CD4-positive, alpha-beta T cell (primary cell): ENCODE measurements at regions not wholly inside any gene's neighbourhood (a gene's known extent, or its start where the extent isn't known, plus 50 kb on each side); places are given as distances from the start of the nearest gene placed in this dataset.

Source experiments
- ATAC-seq: fragments of 200-7000 bp; cut with Tn5 transposase; one replicate; pipeline ENCODE4 v1.10.0; 2022; ENCODE audit warnings: mild to moderate bottlenecking; ENCODE audit not compliant: poor library complexity
- CTCF ChIA-PET: fragments of 350-600 bp; sonication (Branson Sonifier 250); formaldehyde crosslinking; loops from one replicate; lab custom pipeline; 2021; ENCODE audit warnings: antibody characterized with exemption, inconsistent platforms; lab: Charles Lee
- POLR2A ChIA-PET: fragments of 350-600 bp; sonication (Branson Sonifier 250); formaldehyde crosslinking; loops from one replicate; lab custom pipeline; 2021; ENCODE audit warnings: antibody characterized with exemption, inconsistent platforms; lab: Charles Lee
- DNase-seq, 14 experiments: peaks; one replicate each; pipeline ENCODE4 v3.0.0-alpha.2; 2013 to 2020; ENCODE audit warnings: mixed read lengths in 2 of 14
- H3K27ac ChIP-seq, 2 donors: one replicate each; pipeline versions ENCODE4 v1.5.1 to v1.7.0; 2013; ENCODE audit warnings: low read length in 2 of 2, low read depth in 1 of 2, mild to moderate bottlenecking in 1 of 2
- H3K27me3 ChIP-seq, 2 experiments: 1 replicate in 1 of 2; 2 replicates in 1 of 2; pipeline versions ENCODE4 v1.6.1 to v1.7.0; 2013; ENCODE audit warnings: low read length in 2 of 2, control low read depth in 1 of 2, mild to moderate bottlenecking in 1 of 2, moderate library complexity in 1 of 2; ENCODE audit not compliant: insufficient read depth in 2 of 2, control insufficient read depth in 1 of 2
- H3K36me3 ChIP-seq: one replicate; pipeline ENCODE4 v1.6.1; 2013; ENCODE audit warnings: low read length, control low read depth; ENCODE audit not compliant: insufficient read depth
- H3K4me1 ChIP-seq: one replicate; pipeline ENCODE4 v1.6.1; 2013; ENCODE audit warnings: low read length, control low read depth; ENCODE audit not compliant: insufficient read depth
- H3K4me3 ChIP-seq: one replicate; pipeline ENCODE4 v1.5.1; 2013; ENCODE audit warnings: mild to moderate bottlenecking, low read length, moderate library complexity
- H3K9me3 ChIP-seq, 2 experiments: 1 replicate in 1 of 2; 2 replicates in 1 of 2; pipeline versions ENCODE4 v1.6.1 to v1.7.0; 2013; ENCODE audit warnings: low read length in 2 of 2, mild to moderate bottlenecking in 2 of 2, control low read depth in 1 of 2, moderate library complexity in 1 of 2; ENCODE audit not compliant: control insufficient read depth in 1 of 2, insufficient read depth in 1 of 2
- H3K27ac Mint-ChIP-seq: one replicate; pipeline ENCODE4 v1.8.0; 2020; ENCODE audit warnings: mixed read lengths
- H3K27me3 Mint-ChIP-seq: one replicate; pipeline ENCODE4 v1.8.0; 2021; ENCODE audit warnings: mixed read lengths
- H3K36me3 Mint-ChIP-seq: one replicate; pipeline ENCODE4 v1.8.0; 2021; ENCODE audit warnings: low read depth, mixed read lengths
- H3K4me1 Mint-ChIP-seq: one replicate; pipeline ENCODE4 v1.8.0; 2021; ENCODE audit warnings: low read depth, mixed read lengths
- H3K4me3 Mint-ChIP-seq: one replicate; pipeline ENCODE4 v1.8.0; 2020; ENCODE audit warnings: mild to moderate bottlenecking, mixed read lengths
- H3K9me3 Mint-ChIP-seq: one replicate; pipeline ENCODE4 v1.8.0; 2020; ENCODE audit warnings: mixed read lengths
- intact Hi-C, 2 experiments: fragments of 100-400 bp; cut with DNase I in 1 of 2; cut with micrococcal nuclease in 1 of 2; formaldehyde crosslinking; loops; one replicate each; pipeline versions ENCODE4 v1.15.1 to v1.9.0; 2023 to 2025; cut with DNase I, micrococcal nuclease
- TF ChIP-seq, protein P1 (sequence below): fragments of 200-600 bp; IDR thresholded peaks from one replicate; pipeline ENCODE4 v1.8.0; 2022; ENCODE audit warnings: antibody characterized with exemption, mild to moderate bottlenecking

DNA sequence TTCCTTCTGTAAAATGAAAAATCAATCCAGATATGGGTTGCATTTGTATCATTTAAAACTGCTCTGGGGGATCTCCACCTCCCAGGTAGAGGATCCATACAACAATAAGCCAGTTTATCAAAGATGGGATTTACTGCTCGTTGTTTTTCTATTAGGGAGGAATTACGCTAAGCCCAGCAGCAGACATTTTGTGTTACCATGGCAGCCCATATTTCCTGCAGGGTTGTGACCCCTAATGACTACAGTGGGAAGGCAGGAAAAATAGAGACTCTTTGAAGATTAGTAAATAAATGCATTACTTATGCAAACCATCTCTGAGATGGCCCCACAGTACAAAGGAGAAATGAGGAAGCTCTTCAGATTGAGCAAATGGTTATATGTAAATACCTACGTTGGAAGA is 253.4 kb upstream of the GPR101 start:
- Histone ChIP-seq H3K4me1 (no peaks in the 10 kb centered on the region), H3K27ac (no peak overlapping the region), H3K27me3 (no peaks in the 10 kb centered on the region), H3K36me3 (no peaks in the 10 kb centered on the region), H3K9me3 (no peaks in the 10 kb centered on the region), H3K4me3 (no peak overlapping the region)
- no peaks in the 10 kb centered on the region for H3K36me3 Mint-ChIP-seq
- intact Hi-C loops, result no loop called here
- H3K27me3 Mint-ChIP-seq, result no peaks in the 10 kb centered on the region
- no peak for ATAC-seq
- no peak for DNase-seq
- ChIA-PET POLR2A (no interaction called here), CTCF (no interaction called here)
- no peak overlapping the region for H3K27ac Mint-ChIP-seq
- H3K4me3 Mint-ChIP-seq, result no peak overlapping the region
- no peaks in the 10 kb centered on the region for H3K9me3 Mint-ChIP-seq
- TF ChIP-seq, protein P1, sequence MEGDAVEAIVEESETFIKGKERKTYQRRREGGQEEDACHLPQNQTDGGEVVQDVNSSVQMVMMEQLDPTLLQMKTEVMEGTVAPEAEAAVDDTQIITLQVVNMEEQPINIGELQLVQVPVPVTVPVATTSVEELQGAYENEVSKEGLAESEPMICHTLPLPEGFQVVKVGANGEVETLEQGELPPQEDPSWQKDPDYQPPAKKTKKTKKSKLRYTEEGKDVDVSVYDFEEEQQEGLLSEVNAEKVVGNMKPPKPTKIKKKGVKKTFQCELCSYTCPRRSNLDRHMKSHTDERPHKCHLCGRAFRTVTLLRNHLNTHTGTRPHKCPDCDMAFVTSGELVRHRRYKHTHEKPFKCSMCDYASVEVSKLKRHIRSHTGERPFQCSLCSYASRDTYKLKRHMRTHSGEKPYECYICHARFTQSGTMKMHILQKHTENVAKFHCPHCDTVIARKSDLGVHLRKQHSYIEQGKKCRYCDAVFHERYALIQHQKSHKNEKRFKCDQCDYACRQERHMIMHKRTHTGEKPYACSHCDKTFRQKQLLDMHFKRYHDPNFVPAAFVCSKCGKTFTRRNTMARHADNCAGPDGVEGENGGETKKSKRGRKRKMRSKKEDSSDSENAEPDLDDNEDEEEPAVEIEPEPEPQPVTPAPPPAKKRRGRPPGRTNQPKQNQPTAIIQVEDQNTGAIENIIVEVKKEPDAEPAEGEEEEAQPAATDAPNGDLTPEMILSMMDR, result no peak
- no peaks in the 10 kb centered on the region for H3K4me1 Mint-ChIP-seq

DNA sequence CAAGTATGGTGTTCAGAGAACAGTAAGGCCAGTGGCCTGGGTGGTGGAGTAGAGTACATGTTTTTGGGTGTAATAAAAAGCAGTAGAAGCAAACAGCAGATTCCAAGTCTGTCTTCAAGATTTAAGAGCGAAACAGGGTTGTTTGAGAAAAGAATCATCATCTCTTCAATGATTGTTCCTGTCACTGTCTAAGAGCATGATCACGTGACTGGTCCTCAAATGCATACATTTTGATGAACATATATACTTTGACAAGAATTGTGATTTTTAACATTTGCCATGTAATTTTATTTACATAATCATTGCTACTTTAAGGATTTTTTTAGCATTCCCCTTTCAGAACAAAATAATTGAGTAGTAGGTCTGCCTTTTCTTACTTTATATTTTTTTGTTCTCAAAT is 252.6 kb upstream of the GPR101 start:
- intact Hi-C loops, result no loop called here
- Mint-ChIP-seq H3K27ac (no peak overlapping the region), H3K4me3 (no peak overlapping the region), H3K27me3 (no peaks in the 10 kb centered on the region), H3K4me1 (no peaks in the 10 kb centered on the region), H3K9me3 (no peaks in the 10 kb centered on the region), H3K36me3 (no peaks in the 10 kb centered on the region)
- Histone ChIP-seq H3K9me3 (no peaks in the 10 kb centered on the region), H3K4me1 (no peaks in the 10 kb centered on the region), H3K36me3 (no peaks in the 10 kb centered on the region), H3K27me3 (no peaks in the 10 kb centered on the region), H3K4me3 (no peak overlapping the region), H3K27ac (no peak overlapping the region)
- no peak for ATAC-seq
- TF ChIP-seq, protein P1, result no peak
- ChIA-PET CTCF (no interaction called here), POLR2A (no interaction called here)
- DNase-seq, result no peak

DNA sequence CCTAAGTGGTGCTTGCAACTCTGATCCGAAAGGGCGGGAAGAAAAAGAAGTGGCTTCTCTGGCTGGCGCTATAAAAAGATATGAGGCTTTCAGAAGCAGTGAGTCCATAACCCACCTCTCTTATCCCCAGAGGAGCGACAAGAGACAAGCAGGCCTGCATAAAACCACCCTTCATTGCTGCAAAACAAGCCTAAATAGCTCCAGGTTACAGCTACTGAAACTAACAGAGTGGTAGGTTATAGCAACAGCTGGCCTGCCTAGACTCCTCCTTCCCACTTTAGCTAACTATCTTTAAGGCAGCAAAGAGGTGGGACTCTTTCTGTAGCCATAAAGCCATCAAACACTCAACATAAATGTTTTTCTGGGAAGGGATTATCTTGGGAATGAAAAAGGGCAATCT is 245.0 kb upstream of the GPR101 start:
- H3K4me3 Mint-ChIP-seq, result no peak overlapping the region
- Histone ChIP-seq H3K4me3 (no peak overlapping the region), H3K9me3 (no peaks in the 10 kb centered on the region), H3K27ac (no peak overlapping the region), H3K36me3 (no peaks in the 10 kb centered on the region), H3K4me1 (no peaks in the 10 kb centered on the region), H3K27me3 (no peaks in the 10 kb centered on the region)
- POLR2A ChIA-PET, result no interaction called here
- TF ChIP-seq, protein P1, result no peak
- CTCF ChIA-PET, result interaction anchor here (0.6 kb wide), 1 partner anchor 347 kb away, joined by 3 read pairs; no protein-coding TSS in a partner anchor
- H3K36me3 Mint-ChIP-seq, result no peaks in the 10 kb centered on the region
- no peaks in the 10 kb centered on the region for H3K4me1 Mint-ChIP-seq
- intact Hi-C loops, result no loop called here
- H3K27me3 Mint-ChIP-seq, result no peaks in the 10 kb centered on the region
- DNase-seq, result no peak
- H3K9me3 Mint-ChIP-seq, result no peaks in the 10 kb centered on the region
- no peak for ATAC-seq
- no peak overlapping the region for H3K27ac Mint-ChIP-seq
